ENCODE measurements at regions not wholly inside any gene's neighbourhood (a gene's known extent, or its start where the extent isn't known, plus 50 kb on each side); places are given as distances from the start of the nearest gene placed in this dataset.

DNA sequence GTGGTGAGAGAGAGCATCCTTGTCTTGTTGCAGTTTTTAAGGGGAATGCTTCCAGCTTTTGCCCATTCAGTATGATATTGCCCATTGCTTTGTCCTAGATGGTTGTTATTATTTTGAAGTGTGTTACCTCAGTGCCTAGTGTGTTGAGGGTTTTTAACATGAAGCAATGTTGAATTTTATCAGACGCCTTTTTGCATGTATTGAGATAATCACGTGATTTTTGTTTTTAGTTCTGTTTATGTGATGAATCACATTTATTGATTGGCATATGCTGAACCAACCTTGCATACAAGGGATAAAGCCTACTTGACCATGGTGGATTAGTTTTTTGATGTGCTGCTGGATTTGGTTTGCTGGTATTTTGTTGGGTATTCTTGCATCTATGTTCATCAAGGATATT, 302.3 kb upstream of the G2E3 start:
- Histone ChIP-seq H3K4me1 (peaks cover 2% of the 10 kb centered on the region), H2AFZ (no peak overlapping the region), H3K4me3 (ENCODE audit: low read depth, low read length) (no peak overlapping the region), H3K79me2 (no peaks in the 10 kb centered on the region), H3K27ac (no peak overlapping the region), H3K36me3 (ENCODE audit: control insufficient read depth, insufficient read depth, low read length) (no peaks in the 10 kb centered on the region), H3K9ac (no peak overlapping the region), H3K9me3 (ENCODE audit: control insufficient read depth, low read length) (no peaks in the 10 kb centered on the region), H3K27me3 (ENCODE audit: control insufficient read depth, insufficient read depth, low read length) (no peaks in the 10 kb centered on the region), H3K4me2 (ENCODE audit: low read length) (no peak overlapping the region)
- TF ChIP-seq CTCF (IDR thresholded peaks at IDR 0.05): no peak

DNA sequence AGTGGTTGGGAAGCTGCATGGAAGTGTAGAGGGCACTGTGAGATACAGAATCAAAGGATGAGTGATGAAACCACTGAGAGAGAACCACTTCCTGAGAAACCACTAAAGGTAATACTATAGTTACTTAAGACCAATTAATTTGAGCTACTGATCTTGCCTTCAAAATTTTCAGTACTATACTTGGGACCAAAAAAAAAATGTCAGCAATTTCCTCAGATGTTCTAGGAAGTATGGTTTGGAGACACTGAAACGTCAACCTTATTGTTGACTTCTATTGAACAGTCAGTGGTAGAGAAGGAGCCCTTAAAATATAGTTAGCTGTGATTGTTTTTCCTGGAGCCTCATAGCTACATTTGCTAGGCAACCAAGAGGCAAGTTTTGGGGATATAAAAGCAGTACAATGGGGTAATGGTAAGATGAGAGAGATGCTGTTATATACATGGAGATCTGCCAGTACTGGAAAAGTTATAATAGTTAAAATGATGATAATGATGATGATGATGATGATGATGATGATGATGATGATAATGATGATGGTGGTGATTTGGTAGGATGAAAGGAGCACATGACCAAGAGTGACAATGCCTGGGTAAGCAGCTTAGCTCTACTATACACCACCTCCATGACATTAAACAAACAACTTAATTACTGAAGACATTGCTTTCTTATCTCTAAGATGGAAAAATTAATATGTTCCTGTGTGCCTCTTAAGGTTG, 300.9 kb upstream of the G2E3 start:
- no peak for TF ChIP-seq CTCF (IDR thresholded peaks at IDR 0.05)
- Histone ChIP-seq H3K27ac (no peak overlapping the region), H2AFZ (no peak overlapping the region), H3K27me3 (ENCODE audit: control insufficient read depth, insufficient read depth, low read length) (no peaks in the 10 kb centered on the region), H3K9me3 (ENCODE audit: control insufficient read depth, low read length) (no peaks in the 10 kb centered on the region), H3K36me3 (ENCODE audit: control insufficient read depth, insufficient read depth, low read length) (no peaks in the 10 kb centered on the region), H3K4me1 (no peaks in the 10 kb centered on the region), H3K4me3 (ENCODE audit: low read depth, low read length) (no peak overlapping the region), H3K4me2 (ENCODE audit: low read length) (no peak overlapping the region), H3K79me2 (no peaks in the 10 kb centered on the region), H3K9ac (no peak overlapping the region)

- no peaks in the 10 kb centered on the region for H3K27me3 ChIP-seq (ENCODE audit: control insufficient read depth, insufficient read depth, low read length)
- no peak overlapping the region for H3K27ac ChIP-seq
- H3K4me2 ChIP-seq (ENCODE audit: low read length): no peak overlapping the region
- TF ChIP-seq CTCF (IDR thresholded peaks at IDR 0.05): no peak
- no peak overlapping the region for H3K4me3 ChIP-seq (ENCODE audit: low read depth, low read length)
- H3K79me2 ChIP-seq: no peaks in the 10 kb centered on the region
- H3K9me3 ChIP-seq (ENCODE audit: control insufficient read depth, low read length): no peaks in the 10 kb centered on the region
- no peak overlapping the region for H2AFZ ChIP-seq
- no peak overlapping the region for H3K9ac ChIP-seq
- no peaks in the 10 kb centered on the region for H3K36me3 ChIP-seq (ENCODE audit: control insufficient read depth, insufficient read depth, low read length)
- no peaks in the 10 kb centered on the region for H3K4me1 ChIP-seq
Measured at GRCh38 chr14:30260833-30261607, 297.9 kb upstream of the G2E3 start.

- Histone ChIP-seq H3K9ac (no peak overlapping the region), H3K4me2 (ENCODE audit: low read length) (no peak overlapping the region), H3K36me3 (ENCODE audit: control insufficient read depth, insufficient read depth, low read length) (no peaks in the 10 kb centered on the region), H3K27ac (no peak overlapping the region), H3K79me2 (no peaks in the 10 kb centered on the region), H3K4me3 (ENCODE audit: low read depth, low read length) (no peak overlapping the region), H2AFZ (no peak overlapping the region), H3K27me3 (ENCODE audit: control insufficient read depth, insufficient read depth, low read length) (no peaks in the 10 kb centered on the region), H3K9me3 (ENCODE audit: control insufficient read depth, low read length) (no peaks in the 10 kb centered on the region), H3K4me1 (no peaks in the 10 kb centered on the region)
- no peak for TF ChIP-seq CTCF (IDR thresholded peaks at IDR 0.05)
Measured at GRCh38 chr14:30264161-30264560, 294.8 kb upstream of the G2E3 start.
